ENCODE measurements at regions not wholly inside any gene's neighbourhood (a gene's known extent, or its start where the extent isn't known, plus 50 kb on each side); places are given as distances from the start of the nearest gene placed in this dataset.

GRCh38 chr2:137813176-137813575 is 151.1 kb upstream of the HNMT start:
- no peaks in the 10 kb centered on the region for H3K36me3 ChIP-seq (ENCODE audit: insufficient read depth, low read length)
- H2AFZ ChIP-seq (ENCODE audit: low read depth, low read length) = no peak overlapping the region
- no peak overlapping the region for H3K9ac ChIP-seq (ENCODE audit: low read length)
- no peaks in the 10 kb centered on the region for H3F3A ChIP-seq (ENCODE audit: insufficient read depth, low read length, poor library complexity, severe bottlenecking)
- TF ChIP-seq POLR2AphosphoS5 (IDR thresholded peaks at IDR 0.05) (no peak), EZH2 (IDR thresholded peaks at IDR 0.05; ENCODE audit: borderline replicate concordance, insufficient read depth, low read length, poor library complexity, severe bottlenecking) (no peak), TAF1 (IDR thresholded peaks at IDR 0.05; ENCODE audit: low read depth) (no peak), EP300 (conservative IDR thresholded peaks at IDR 0.05; ENCODE audit: poor library complexity, severe bottlenecking) (no peak), CTCF (IDR thresholded peaks at IDR 0.05; ENCODE audit: poor library complexity, severe bottlenecking) (no peak), RAD21 (conservative IDR thresholded peaks at IDR 0.05) (no peak), SMC3 (conservative IDR thresholded peaks at IDR 0.05; ENCODE audit: poor library complexity) (no peak), REST (IDR thresholded peaks at IDR 0.05; ENCODE audit: borderline replicate concordance) (no peak), MXI1 (conservative IDR thresholded peaks at IDR 0.05; ENCODE audit: poor library complexity, severe bottlenecking) (no peak)
- H4K20me1 ChIP-seq (ENCODE audit: insufficient read depth) = no peaks in the 10 kb centered on the region
- H3K4me3 ChIP-seq (ENCODE audit: low read length) = no peak overlapping the region
- H3K27ac ChIP-seq (ENCODE audit: low read length) = no peak overlapping the region
- no peaks in the 10 kb centered on the region for H3K27me3 ChIP-seq (ENCODE audit: insufficient read depth, low read depth, low read length)
- no peaks in the 10 kb centered on the region for H3K79me2 ChIP-seq (replicated peaks; ENCODE audit: insufficient read depth, low read length)
- no peak overlapping the region for H3K4me2 ChIP-seq (ENCODE audit: low read length)
- H3K9me3 ChIP-seq (ENCODE audit: low read length) = no peaks in the 10 kb centered on the region
- H3K9me2 ChIP-seq (ENCODE audit: insufficient read depth, low read length) = no peaks in the 10 kb centered on the region

- Histone ChIP-seq H3K27me3 (ENCODE audit: insufficient read depth, low read depth, low read length) (no peaks in the 10 kb centered on the region), H3K36me3 (ENCODE audit: insufficient read depth, low read length) (no peaks in the 10 kb centered on the region), H3K4me2 (ENCODE audit: low read length) (no peak overlapping the region), H3K27ac (ENCODE audit: low read length) (no peak overlapping the region), H4K20me1 (ENCODE audit: insufficient read depth) (no peaks in the 10 kb centered on the region), H3K9me3 (ENCODE audit: low read length) (no peaks in the 10 kb centered on the region), H3K9me2 (ENCODE audit: insufficient read depth, low read length) (no peaks in the 10 kb centered on the region), H2AFZ (ENCODE audit: low read depth, low read length) (no peak overlapping the region), H3F3A (ENCODE audit: insufficient read depth, low read length, poor library complexity, severe bottlenecking) (no peaks in the 10 kb centered on the region), H3K9ac (ENCODE audit: low read length) (no peak overlapping the region), H3K4me3 (ENCODE audit: low read length) (no peak overlapping the region), H3K79me2 (replicated peaks; ENCODE audit: insufficient read depth, low read length) (no peaks in the 10 kb centered on the region)
- TF ChIP-seq REST (IDR thresholded peaks at IDR 0.05; ENCODE audit: borderline replicate concordance) = no peak
- TF ChIP-seq RAD21 (conservative IDR thresholded peaks at IDR 0.05) = no peak
- TF ChIP-seq POLR2AphosphoS5 (IDR thresholded peaks at IDR 0.05) = no peak
- TF ChIP-seq EP300 (conservative IDR thresholded peaks at IDR 0.05; ENCODE audit: poor library complexity, severe bottlenecking) = no peak
- TF ChIP-seq MXI1 (conservative IDR thresholded peaks at IDR 0.05; ENCODE audit: poor library complexity, severe bottlenecking) = no peak
- TF ChIP-seq SMC3 (conservative IDR thresholded peaks at IDR 0.05; ENCODE audit: poor library complexity) = no peak
- TF ChIP-seq CTCF (IDR thresholded peaks at IDR 0.05; ENCODE audit: poor library complexity, severe bottlenecking) = no peak
- no peak for TF ChIP-seq TAF1 (IDR thresholded peaks at IDR 0.05; ENCODE audit: low read depth)
- no peak for TF ChIP-seq EZH2 (IDR thresholded peaks at IDR 0.05; ENCODE audit: borderline replicate concordance, insufficient read depth, low read length, poor library complexity, severe bottlenecking)
Observed at GRCh38 chr2:137817058-137817457, 147.2 kb upstream of the HNMT start.
